Amniotic stem cell (primary cell): ENCODE measurements at regions not wholly inside any gene's neighbourhood (a gene's known extent, or its start where the extent isn't known, plus 50 kb on each side); places are given as distances from the start of the nearest gene placed in this dataset.
"Not testable (repeated sequence)": the region's sequence is repeated elsewhere in the genome, so short reads cannot be mapped to it uniquely, and the experiment has no call there.

ENCODE experiments used
- DNase-seq: peaks from one replicate; lab custom pipeline; 2025; lab: John Stamatoyannopoulos, UW

DNA sequence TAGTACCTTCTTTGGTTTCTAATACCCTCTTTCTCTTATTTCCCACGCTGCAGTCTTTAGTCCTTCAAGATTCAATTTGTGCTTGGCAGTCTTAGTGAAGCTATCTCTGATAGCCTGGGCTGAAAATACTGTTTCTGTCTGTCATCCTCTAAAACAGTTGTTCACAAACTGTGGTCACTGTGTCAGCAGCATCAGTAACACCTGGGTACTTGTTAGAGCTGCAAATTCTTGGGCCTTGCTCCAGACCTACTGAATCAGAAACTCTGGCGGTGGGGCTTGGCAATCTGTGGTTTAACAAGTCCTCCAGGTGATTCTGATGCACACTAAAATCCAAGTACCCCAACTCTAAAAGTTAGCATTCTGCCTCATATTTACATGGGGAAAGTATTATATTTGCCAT lies 217.5 kb upstream of the SEL1L start:
- no peak for DNase-seq

DNA sequence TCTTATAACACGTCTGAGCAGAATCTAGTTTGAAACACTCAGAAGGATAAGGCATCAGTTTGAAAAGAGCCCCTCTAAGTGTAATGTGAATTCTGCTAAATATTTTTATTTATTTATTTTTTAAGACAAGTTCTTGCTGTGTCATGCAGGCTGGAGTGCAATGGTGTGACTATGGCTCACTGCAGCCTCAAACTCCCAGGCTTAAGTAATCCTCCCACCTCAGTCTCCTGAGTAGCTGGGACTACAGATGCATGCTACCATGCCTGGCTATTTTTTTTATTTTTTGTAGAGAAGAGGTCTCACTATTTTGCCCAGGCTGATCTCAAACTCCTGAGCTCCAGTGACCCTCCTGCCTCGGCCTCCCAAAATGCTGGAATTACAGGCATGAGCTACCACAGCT lies 225.9 kb upstream of the SEL1L start:
- DNase-seq: no peak

DNA sequence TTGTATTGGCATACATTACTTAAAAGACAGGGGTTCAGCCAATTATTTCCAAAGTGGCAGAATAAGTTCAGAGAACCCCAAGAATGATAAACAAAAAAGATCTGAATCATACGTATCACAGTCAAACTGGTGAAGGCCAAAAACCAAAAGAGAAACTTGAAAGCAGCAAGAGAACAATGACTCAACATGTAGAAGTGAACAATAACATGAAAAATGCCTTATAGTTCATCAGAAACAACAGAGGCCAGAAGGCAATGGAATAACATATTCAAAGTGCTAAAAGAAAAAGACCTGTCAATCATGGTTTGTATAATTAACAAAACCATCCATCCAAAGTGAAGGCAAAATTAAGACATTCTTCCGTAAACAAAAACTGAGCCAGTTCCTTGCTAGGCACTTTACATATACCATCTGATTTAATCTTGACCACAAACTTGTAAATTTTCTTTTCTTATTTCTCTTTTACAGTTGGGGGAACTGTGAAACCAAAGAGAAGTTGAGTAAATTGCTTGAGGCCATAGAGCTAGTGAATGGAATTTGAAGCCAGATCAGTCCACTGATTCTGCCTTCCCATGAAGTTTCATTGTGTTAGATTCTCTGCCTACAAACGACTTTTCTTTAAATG lies 232.1 kb upstream of the SEL1L start:
- DNase-seq: no peak

DNA sequence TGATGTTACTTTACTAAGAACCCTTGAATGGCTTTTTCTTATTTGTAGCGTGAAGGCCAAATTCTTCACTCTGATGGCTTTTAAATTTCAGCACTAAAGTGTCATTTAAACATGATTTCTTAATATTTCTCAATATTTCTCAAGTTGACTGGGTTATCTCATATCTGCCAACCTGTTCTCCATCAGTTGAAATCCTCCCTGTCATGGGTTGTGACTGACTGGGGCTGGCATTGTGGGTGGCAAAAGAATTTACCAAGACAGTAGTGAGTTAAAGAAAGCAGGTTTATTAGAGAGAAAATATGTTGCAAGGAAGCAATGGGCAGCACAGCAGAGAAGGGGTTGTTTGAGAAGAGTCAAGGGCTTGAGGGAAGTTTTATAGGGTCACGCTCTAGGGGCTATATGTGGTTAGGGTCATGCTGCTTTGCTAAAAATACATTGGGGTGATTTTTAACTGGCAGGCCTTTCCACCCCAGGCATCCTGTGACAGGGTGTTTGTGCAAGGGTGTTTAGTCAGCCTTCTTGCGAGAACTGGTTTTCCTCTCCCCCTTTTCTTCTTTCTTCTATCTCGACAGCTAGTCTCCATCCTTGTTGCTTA lies 232.8 kb upstream of the SEL1L start:
- DNase-seq: no peak

DNA sequence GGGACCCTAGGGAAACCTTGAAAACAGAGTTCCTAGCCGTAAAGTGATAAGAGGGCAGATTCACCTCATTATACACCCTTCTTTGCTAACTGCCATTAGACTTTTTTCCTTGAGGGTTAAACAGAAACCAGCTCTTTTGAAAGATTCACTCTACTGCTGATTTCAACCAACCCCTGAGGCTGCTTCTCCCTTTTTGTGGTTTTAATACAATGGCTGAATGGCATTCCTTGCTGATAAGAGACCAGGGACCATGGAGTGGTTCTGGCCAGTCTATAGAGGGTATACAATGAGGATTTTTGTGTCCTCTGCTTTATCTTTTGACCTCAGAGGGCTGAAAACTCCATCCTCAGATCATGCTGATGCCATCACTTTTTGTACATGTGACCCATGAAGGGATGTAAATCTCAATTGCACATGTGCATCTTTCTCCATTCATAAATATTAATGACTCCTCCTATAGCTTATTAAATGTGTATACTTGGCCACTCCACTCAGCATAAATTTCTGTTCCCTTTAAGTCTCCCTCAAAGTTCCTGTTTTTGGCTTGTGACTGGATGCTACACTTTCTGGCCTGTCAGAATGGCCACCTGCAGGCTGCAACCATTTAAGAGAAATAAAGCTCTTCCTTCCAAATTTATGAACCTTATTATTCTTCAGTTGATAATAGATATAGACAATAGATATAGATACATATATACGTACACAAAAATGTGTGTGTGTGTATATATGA lies 233.8 kb upstream of the SEL1L start:
- no peak for DNase-seq

DNA sequence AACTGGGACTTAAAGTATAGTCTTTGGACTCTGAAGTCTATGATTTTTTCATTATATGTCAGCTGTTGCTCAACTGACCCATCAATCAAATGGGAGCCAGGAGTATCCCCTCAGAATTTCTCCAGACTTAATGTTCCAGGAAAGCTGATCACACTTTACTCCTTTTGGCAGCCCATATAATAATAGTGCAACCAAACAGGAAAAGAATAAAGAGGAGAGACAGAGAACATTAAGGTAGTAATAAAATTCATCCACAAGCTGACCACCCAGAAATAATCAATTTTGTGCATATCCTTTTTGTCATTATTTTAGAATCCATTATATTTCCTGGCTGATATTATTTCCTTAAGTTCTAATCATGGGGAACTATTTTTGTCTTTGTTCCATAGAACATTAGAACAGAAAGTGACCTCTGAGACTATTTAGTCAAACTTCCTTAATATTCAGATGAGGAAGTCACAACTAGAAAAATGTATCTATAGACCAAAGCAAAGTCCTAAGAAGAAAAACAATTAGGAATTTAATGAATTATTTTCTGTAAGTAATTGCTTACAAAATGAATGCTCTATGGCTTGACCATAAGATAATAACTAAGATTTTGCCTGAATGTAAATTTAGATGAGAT lies 238.1 kb upstream of the SEL1L start:
- DNase-seq: no peak

DNA sequence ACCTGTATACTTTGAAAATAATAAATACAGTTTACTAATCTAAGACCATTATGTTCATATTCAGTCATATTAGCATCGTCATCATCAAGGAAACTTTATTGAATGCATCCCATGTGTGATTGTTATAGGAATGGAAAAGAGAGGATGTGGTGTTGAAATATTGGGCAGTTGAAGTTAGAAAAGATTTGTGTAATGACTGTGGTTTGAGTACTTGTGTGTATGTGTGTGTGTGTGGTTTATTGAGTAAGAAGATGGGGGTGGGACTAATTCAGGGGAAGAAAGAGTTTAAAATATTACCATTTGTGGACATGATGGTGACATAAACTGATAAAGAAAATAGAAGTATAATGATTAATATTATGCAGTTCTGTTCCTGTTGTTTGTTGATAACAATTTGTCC lies 238.7 kb upstream of the SEL1L start:
- no peak for DNase-seq

DNA sequence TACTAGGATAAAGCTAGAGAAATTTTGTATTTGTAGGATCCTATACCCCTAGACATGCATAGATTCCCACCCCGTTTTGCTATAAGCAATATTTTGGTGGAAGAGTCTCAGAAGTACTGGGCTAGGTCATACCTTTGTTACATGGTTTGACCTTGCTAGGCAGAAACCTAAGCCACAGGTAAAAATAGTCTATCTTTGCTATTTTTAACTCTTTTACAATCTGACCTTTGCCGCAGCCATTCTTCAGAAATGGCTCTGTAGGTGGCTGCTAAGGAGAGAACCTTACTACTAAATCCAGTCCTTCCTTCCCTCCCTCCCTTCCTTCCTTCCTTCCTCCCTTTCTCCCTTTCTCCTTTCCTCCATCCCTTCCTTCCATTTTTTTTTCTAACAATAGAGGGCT lies 242.9 kb upstream of the SEL1L start:
- DNase-seq: no peak

DNA sequence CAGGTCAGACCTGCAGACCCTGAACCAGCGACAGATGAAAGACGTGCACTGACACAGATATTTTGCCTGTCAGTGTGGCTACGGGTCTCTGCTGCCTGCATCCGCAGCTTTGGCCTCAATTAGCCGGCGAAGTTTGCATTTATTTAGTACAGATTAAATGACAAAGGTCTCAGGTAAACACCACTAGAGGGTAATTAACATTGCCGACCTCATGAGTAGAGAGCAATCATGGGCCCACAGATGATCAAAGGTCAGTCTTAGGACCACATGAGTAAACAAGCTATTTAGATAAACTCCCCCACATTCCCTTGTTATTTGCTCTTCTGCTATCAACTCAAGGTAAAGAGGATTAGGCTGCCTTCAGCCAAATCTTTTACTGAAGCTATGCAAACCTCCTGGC lies 248.1 kb upstream of the SEL1L start:
- not testable (repeated sequence) for DNase-seq

DNA sequence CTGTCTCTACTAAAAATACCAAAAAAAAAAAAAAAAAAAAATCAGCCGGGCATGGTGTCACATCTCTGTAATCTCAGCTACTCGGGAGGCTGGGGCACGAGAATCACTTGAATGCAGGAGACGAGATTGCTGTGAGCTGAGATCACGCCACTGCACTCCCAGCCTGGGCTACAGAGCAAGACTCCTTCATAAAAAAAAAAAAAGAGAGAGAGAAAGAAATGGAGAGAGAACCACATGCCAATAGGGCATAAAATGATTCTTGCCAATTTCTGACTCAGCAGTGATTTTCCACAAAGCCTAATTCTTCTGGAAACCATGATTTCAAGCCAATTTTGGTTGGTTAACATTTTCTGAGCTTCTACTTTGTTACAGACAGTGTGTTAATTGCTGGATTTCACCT lies 250.4 kb upstream of the SEL1L start:
- no peak for DNase-seq

DNA sequence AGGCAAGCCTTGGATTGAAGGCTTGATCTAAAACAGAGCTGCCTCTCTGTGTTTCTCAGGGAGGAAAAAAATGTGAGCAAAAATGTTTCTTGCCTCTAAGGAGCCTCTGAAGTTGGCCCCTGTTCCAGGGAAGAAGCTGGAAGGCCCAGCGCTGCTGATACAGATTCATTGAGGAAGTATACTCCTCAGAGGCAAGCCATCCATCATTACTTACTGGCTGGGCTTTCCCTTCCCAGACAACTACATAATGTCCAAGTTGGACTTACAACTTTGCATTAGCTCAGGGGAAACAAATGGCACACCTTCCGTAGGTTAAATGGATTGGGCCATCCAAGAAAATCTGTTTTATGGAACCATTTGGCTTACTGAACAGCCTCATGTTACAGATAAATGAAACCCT lies 263.7 kb upstream of the SEL1L start:
- no peak for DNase-seq

DNA sequence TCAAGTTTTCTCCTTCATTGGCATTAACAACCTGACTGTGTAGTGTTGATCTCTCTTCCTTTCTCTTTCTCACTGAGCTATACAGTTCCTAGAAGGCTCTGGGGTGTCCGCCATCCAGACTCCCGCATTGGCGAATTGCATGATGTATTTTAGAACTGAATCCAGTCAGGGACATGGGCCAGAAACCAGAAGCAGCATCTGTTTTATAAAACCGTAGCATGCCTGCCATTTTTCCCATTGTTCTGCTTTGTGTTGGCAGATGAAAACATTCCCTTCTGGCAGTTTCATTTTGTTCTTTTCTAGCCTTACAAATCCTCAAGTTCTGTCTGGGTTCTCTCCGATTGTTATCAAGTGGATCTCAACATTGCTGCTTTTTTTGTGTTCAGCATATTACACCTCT lies 268.3 kb upstream of the SEL1L start:
- no peak for DNase-seq

DNA sequence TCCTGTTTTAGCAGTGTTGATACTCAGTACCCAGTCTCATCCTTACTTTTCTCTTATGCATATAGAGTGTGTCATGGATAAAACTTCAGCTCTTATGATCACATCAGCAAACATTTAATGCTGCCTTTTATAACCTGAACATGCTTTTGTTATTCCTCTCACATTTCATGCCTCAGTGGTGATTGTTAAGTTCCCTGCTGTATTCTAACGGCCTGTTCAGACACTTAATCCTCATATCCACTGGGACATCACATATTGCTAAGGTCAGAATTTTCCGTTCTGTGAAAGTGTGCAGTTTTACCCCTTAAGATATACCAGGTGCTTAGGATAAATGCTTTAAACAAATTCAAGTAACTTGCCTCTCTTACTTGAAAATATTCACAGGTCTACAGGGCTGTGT lies 268.7 kb upstream of the SEL1L start:
- DNase-seq: no peak

DNA sequence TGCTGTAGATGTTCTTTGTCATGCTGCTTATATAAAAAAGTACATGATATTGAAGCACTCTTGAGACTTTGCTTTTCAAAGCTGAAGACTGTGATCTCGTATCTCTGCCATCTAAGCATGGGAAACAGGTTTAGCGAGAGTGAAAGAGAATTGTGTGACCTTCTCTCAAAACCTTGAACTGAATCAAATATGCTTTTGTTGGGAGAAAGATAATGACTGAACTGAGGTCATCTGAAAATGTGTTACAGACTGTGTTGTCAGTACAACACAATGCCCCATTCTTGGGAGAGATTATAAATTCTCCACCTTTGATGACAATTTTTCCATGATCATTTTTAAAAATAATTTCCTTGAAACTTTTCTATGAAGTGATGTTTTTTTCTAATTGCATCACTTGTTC lies 272.1 kb upstream of the SEL1L start:
- no peak for DNase-seq

DNA sequence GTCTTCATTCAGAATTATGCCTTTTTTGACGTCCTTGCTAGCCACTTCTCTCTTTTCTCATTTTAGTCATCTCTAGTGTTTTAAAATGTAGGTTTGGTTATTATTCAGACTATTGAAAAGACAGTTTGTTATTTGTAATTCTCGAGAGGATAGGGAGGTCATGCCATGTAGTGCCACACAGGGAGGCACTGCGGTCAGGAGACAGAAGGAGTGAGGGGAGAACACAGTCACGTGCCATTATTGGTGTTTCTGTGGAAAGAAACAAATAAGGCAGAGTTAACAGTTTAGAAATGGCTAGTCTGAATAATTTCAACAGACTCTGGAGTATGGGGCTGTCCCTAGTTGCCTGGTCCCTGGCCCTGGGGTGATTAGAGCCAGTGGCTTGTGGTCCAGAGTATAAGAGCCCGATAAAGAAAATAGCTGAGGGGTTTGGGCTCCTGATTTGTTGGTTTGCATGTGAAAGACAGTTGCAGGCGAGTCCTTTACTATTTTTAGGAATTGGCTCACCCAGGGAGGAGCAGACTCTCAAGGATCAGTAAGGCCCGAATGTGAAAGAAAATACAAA lies 278.1 kb upstream of the SEL1L start:
- no peak for DNase-seq

DNA sequence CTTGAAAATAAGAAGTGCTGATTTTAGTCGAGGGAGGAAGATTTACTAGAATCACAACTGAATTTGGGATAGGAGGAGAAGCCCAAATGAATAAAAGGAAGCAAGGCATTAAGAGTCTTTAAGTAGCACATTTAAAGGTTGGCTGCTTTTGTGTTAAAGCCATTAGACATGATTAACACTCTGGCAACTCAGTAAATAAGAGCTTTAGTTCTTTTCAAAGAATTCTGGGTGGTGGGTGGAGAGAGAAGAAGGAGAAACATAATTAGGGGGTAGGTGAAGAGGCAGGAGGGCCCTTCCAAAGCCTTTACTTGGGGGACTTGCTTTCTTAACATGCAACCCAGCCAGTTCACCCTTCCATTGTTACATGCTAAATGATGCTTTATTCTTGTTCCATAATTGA lies 284.6 kb upstream of the SEL1L start:
- DNase-seq: no peak

DNA sequence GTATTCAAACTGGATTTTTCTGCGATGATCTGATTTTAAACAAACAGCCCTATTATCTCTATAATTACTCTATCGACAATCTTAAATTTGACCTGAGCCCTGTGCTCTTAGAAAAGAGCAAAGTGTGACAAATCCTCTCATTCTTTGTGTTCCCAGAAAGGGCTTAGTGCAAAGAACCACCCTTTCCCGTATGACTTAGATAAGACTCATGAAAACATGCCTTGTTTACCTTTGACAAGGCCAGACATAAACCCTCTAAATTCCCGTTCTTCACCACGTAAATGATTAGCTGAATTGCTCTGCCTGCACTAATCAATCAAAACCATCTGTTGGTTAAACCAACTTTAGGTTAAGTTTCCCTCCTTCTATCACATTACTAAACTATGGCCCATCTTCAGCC lies 285.7 kb upstream of the SEL1L start:
- no peak for DNase-seq

DNA sequence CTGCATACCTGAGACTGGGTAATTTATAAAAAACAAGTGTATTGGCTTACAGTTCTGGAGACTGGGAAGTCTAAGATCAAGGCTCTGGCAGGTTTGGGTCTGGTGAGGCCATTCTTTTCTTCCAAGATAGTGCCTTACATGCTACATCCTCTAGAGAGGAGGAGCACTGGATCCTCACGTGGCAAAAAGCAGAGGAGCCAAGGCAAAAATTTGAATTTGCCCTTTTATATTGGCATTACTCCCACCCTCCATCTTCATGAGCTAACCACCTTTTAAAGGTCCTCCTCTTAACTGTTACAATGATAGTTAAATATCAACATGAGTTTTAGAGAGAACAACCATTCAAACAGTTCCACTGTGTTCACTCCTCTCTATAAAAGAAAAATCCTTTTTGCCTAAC lies 286.3 kb upstream of the SEL1L start:
- DNase-seq: no peak

DNA sequence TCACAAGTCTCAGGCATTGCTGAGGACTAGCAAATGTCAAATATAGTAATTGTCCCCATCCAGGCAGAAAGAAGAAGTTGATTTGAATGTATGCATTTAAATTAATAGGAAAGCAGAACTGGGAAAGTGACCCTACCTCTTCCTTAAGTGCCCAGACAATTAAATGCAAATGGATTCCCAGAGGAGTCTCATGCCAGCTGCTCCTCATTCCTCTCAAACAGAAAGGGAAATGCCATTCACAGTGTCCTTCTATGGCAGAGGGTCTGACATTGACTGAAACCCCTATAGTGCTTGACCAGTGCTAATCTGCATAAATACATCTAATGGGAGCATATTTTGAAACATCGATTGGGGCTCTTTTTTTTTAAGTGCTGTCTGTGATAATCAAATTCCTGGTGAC lies 292.4 kb upstream of the SEL1L start:
- no peak for DNase-seq

DNA sequence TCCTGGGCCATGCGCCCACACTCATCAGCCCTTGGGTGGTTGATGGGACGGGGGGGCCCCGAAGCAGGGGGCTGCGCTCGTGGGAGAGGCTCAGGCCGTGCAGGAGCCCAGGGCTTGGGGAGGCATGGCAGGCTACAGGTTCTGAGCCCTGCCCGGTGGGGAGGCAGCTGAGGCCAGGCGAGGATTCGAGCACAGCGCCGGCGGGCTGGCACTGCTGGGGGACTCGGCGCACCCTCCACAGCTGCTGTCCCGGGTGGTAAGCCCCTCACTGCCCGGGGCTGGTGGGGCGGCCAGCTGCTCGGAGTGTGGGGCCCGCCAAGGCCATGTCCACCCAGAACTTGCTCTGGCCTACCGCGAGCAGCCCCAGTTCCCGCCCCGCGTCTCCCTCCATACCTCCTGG lies 295.8 kb upstream of the SEL1L start:
- no peak for DNase-seq

DNA sequence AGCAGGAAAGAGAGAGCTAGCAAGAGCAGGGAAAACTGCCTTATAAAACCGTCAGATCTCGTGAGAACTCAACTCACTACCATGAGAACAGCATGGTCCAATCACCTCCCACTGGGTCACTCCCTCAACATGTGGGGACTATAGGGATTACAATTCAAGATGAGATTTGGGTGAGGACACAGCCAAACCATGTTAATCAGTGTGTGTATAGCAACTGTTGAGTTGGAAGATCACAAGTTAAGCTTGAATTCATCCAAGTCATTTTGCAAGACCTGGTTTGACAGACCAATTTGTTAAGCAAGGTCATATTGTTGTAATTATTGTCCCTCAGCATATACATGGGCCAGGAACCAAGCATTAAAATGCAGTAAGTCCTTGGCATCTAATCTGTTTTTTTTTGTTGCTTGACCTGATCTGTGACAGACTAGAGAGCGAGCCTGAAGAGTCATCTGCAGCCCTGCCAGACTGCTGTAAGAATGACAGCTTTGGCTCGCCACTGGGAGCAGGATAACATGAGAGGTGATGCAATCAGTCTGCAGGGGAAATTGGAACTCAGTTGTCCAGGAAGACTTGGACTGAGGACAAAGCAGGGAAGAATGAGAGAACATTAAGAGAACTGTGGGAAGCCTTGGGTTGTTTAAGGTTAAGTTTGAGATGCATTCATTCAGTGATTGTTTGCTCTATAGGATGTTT lies 297.6 kb upstream of the SEL1L start:
- DNase-seq: no peak

DNA sequence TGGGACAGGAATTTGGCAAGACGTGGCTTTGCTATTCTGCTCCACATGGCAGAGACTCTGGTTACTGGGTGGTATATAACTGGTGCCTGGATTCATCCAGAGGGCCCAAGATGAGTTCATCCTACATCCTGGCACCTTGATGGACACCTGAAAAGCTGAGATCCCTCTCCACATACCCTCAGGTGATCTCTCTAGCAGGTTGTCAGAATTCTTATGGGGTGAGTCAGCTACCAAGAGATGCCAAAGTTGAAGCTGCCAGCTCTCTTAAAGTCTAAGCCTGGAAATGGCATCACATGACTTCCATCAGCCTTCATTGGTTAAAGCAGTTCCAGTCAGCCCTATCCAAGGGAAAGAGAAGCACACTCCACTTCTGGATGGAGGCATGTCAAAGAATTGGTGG lies 300.7 kb upstream of the SEL1L start:
- no peak for DNase-seq
